ENCODE measurements at regions not wholly inside any gene's neighbourhood (a gene's known extent, or its start where the extent isn't known, plus 50 kb on each side); places are given as distances from the start of the nearest gene placed in this dataset.

GRCh38 chr13:106748785-106749184, 180.8 kb upstream of the ARGLU1 start:
- TF ChIP-seq, protein P1, sequence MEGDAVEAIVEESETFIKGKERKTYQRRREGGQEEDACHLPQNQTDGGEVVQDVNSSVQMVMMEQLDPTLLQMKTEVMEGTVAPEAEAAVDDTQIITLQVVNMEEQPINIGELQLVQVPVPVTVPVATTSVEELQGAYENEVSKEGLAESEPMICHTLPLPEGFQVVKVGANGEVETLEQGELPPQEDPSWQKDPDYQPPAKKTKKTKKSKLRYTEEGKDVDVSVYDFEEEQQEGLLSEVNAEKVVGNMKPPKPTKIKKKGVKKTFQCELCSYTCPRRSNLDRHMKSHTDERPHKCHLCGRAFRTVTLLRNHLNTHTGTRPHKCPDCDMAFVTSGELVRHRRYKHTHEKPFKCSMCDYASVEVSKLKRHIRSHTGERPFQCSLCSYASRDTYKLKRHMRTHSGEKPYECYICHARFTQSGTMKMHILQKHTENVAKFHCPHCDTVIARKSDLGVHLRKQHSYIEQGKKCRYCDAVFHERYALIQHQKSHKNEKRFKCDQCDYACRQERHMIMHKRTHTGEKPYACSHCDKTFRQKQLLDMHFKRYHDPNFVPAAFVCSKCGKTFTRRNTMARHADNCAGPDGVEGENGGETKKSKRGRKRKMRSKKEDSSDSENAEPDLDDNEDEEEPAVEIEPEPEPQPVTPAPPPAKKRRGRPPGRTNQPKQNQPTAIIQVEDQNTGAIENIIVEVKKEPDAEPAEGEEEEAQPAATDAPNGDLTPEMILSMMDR (IDR thresholded peaks at IDR 0.05), result no peak
- Histone ChIP-seq H3K9me3 (peaks cover 0 to 7% of the 10 kb centered on the region in 2 donors), H3K27me3 (no peaks in the 10 kb centered on the region), H3K27ac (no peak overlapping the region), H3K36me3 (no peaks in the 10 kb centered on the region), H3K4me1 (peaks cover 0 to 7% of the 10 kb centered on the region in 2 donors), H3K4me3 (no peak overlapping the region)
- no peak for DNase-seq (ENCODE audit: low spot score)

DNA sequence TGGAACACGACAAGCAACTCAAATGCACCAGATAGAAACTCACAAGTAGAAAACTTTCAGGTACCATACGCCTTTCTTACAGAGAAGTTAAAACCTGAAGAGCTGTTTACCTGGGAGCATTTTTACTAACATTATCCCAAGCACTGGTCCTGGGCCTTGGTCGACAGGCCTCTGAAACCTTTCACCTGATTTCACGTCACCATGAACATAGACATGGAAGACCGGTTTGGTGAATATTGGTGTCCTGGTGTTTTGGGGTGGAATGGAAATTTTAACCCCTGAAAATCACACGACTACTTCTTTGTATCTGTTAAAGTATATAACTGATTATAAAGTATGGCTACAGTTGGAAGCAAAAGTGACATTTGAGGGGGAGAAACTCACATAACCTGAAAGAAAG, 176.6 kb upstream of the ARGLU1 start:
- no peak for DNase-seq (ENCODE audit: low spot score)
- Histone ChIP-seq H3K4me1 (no peaks in the 10 kb centered on the region), H3K27me3 (no peaks in the 10 kb centered on the region), H3K36me3 (no peaks in the 10 kb centered on the region), H3K4me3 (no peak overlapping the region), H3K9me3 (peaks cover 0 to 7% of the 10 kb centered on the region in 2 donors), H3K27ac (no peak overlapping the region)
- TF ChIP-seq, protein P1 (IDR thresholded peaks at IDR 0.05), result no peak

- Histone ChIP-seq H3K27me3 (no peaks in the 10 kb centered on the region), H3K9me3 (no peaks in the 10 kb centered on the region), H3K4me3 (no peak overlapping the region), H3K4me1 (no peaks in the 10 kb centered on the region), H3K27ac (no peak overlapping the region), H3K36me3 (no peaks in the 10 kb centered on the region)
- TF ChIP-seq, protein P1 (IDR thresholded peaks at IDR 0.05), result no peak
- no peak for DNase-seq (ENCODE audit: low spot score)
Observed at GRCh38 chr13:106738186-106738678, 170.3 kb upstream of the ARGLU1 start.

GRCh38 chr13:106736941-106737340, 169.0 kb upstream of the ARGLU1 start:
- TF ChIP-seq, protein P1 (IDR thresholded peaks at IDR 0.05), result no peak
- no peak for DNase-seq (ENCODE audit: low spot score)
- no peaks in the 10 kb centered on the region for H3K4me1 ChIP-seq
- no peak overlapping the region for H3K27ac ChIP-seq
- no peaks in the 10 kb centered on the region for H3K9me3 ChIP-seq
- H3K27me3 ChIP-seq, result no peaks in the 10 kb centered on the region
- H3K4me3 ChIP-seq, result no peak overlapping the region
- no peaks in the 10 kb centered on the region for H3K36me3 ChIP-seq

DNA sequence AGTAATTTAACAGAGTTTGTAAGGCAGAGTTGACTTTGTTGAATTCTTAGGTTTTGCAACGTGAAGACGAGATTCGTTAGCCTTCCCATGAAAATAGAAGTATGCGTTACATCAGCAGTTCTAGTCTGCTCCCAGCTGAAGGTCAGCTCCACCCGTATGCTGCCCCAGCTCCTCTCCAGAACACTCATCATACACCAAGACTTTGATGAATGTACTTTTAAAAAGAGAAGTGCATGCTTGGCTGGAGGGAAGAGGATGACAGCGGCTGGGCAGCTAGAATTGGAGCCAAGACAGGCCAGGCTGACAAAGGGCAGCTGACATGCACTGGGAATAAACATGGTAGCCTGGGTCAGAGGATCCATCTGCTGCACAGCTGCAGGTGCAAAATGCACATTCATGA, 166.3 kb upstream of the ARGLU1 start:
- TF ChIP-seq, protein P1 (IDR thresholded peaks at IDR 0.05), result no peak
- H3K27me3 ChIP-seq, result no peaks in the 10 kb centered on the region
- H3K4me3 ChIP-seq, result no peak overlapping the region
- no peaks in the 10 kb centered on the region for H3K36me3 ChIP-seq
- DNase-seq (ENCODE audit: low spot score), result no peak
- no peak overlapping the region for H3K27ac ChIP-seq
- no peaks in the 10 kb centered on the region for H3K4me1 ChIP-seq
- no peaks in the 10 kb centered on the region for H3K9me3 ChIP-seq

GRCh38 chr13:106723036-106723435, 155.1 kb upstream of the ARGLU1 start:
- H3K4me3 ChIP-seq, result no peak overlapping the region
- no peaks in the 10 kb centered on the region for H3K36me3 ChIP-seq
- no peaks in the 10 kb centered on the region for H3K4me1 ChIP-seq
- no peak for DNase-seq (ENCODE audit: low spot score)
- H3K27me3 ChIP-seq, result no peaks in the 10 kb centered on the region
- TF ChIP-seq, protein P1 (IDR thresholded peaks at IDR 0.05), result no peak
- no peak overlapping the region for H3K27ac ChIP-seq
- peaks cover 0 to 12% of the 10 kb centered on the region in 2 donors for H3K9me3 ChIP-seq
